Neural progenitor cell (in vitro differentiated cells): ENCODE measurements at regions not wholly inside any gene's neighbourhood (a gene's known extent, or its start where the extent isn't known, plus 50 kb on each side); places are given as distances from the start of the nearest gene placed in this dataset.

Experiments
- DNase-seq: peaks from one replicate; pipeline ENCODE4 v3.0.0-alpha.2; 2016; ENCODE audit warnings: low spot score
- H2AFZ ChIP-seq: fragments of 200-600 bp; sonication (generic); replicated peaks from 2 replicates; pipeline ENCODE4 v1.6.1; 2016; ENCODE audit warnings: antibody characterized with exemption
- H3F3A ChIP-seq: fragments of 200-600 bp; sonication (generic); 2 replicates; pipeline ENCODE4 v1.6.1; 2016; ENCODE audit warnings: antibody characterized with exemption, low read depth
- H3K27ac ChIP-seq: fragments of 200-600 bp; sonication (generic); 2 replicates; pipeline ENCODE4 v1.5.1; 2016; ENCODE audit warnings: mild to moderate bottlenecking
- H3K27me3 ChIP-seq: fragments of 200-600 bp; sonication (generic); 2 replicates; pipeline ENCODE4 v1.6.1; 2016; ENCODE audit warnings: mild to moderate bottlenecking, moderate library complexity
- H3K36me3 ChIP-seq: fragments of 200-600 bp; sonication (generic); 2 replicates; pipeline ENCODE4 v1.5.1; 2016
- H3K4me1 ChIP-seq: fragments of 200-600 bp; sonication (generic); 2 replicates; pipeline ENCODE4 v1.6.1; 2016; ENCODE audit warnings: mixed run types
- H3K4me2 ChIP-seq: fragments of 200-600 bp; sonication (generic); 2 replicates; pipeline ENCODE4 v1.6.1; 2016
- H3K4me3 ChIP-seq: fragments of 200-600 bp; sonication (generic); 2 replicates; pipeline ENCODE4 v1.5.1; 2016
- H3K79me2 ChIP-seq: fragments of 200-600 bp; sonication (generic); 2 replicates; pipeline ENCODE4 v1.6.1; 2016; ENCODE audit warnings: low read depth
- H3K9ac ChIP-seq: fragments of 200-600 bp; sonication (generic); 2 replicates; pipeline ENCODE4 v1.6.1; 2016
- H3K9me3 ChIP-seq: fragments of 200-600 bp; sonication (generic); 2 replicates; pipeline ENCODE4 v1.5.1; 2016; ENCODE audit warnings: low read depth
- H4K20me1 ChIP-seq: fragments of 200-600 bp; sonication (generic); 2 replicates; pipeline ENCODE4 v1.6.1; 2016; ENCODE audit warnings: low read depth
- H3K27ac Mint-ChIP-seq: 3 replicates; pipeline ENCODE4 v1.8.0; 2021; ENCODE audit warnings: mixed read lengths
- H3K27me3 Mint-ChIP-seq: 2 replicates; pipeline ENCODE4 v1.8.0; 2022; ENCODE audit warnings: low read depth, mild to moderate bottlenecking, inconsistent platforms, moderate library complexity, mixed read lengths; ENCODE audit not compliant: insufficient read depth
- H3K36me3 Mint-ChIP-seq: 3 replicates; pipeline ENCODE4 v1.8.0; 2021; ENCODE audit warnings: mixed read lengths
- H3K4me1 Mint-ChIP-seq: 3 replicates; pipeline ENCODE4 v1.8.0; 2021; ENCODE audit warnings: mixed read lengths
- H3K4me3 Mint-ChIP-seq: 3 replicates; pipeline ENCODE4 v1.8.0; 2021; ENCODE audit warnings: mild to moderate bottlenecking, moderate library complexity, mixed read lengths
- H3K9me3 Mint-ChIP-seq: 3 replicates; pipeline ENCODE4 v1.8.0; 2020; ENCODE audit warnings: mixed read lengths
- EZH2 ChIP-seq: fragments of 200-600 bp; sonication (generic); IDR thresholded peaks from 2 replicates; pipeline ENCODE4 v1.6.1; 2017; ENCODE audit warnings: antibody characterized with exemption, mild to moderate bottlenecking, moderate library complexity
- EZH2phosphoT487 ChIP-seq: fragments of 200-600 bp; sonication (generic); IDR thresholded peaks from 2 replicates; pipeline ENCODE4 v1.6.1; 2017; ENCODE audit warnings: antibody characterized with exemption
- TF ChIP-seq, protein P1 (sequence below): fragments of 200-600 bp; sonication (generic); IDR thresholded peaks from 2 replicates; pipeline ENCODE4 v1.5.1; 2017; ENCODE audit warnings: antibody characterized with exemption, mild to moderate bottlenecking

DNA sequence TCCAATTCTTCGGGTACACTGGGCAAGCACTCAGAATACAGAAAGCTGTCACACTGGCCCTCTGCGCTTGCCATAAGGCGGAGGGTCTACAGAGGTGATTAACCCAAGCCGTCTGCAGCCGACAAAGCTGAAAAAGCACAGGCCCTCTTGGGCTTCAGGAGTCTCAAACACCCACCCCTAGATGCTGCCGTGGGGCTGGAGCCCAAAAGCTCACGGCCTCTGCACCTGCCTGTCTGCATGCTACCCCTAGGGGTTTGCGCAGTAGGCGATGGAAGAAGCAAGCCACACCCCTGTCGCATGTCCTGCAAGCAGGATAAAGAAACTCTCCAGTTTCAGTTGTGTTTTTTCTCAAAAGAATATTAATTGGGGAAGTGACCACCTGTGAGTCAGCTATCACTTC is 118.8 kb upstream of the PLEKHA5 start:
- Mint-ChIP-seq H3K9me3 (peaks cover 4% of the 10 kb centered on the region), H3K4me1 (peaks cover 11% of the 10 kb centered on the region), H3K36me3 (no peaks in the 10 kb centered on the region), H3K4me3 (no peak overlapping the region), H3K27ac (no peak overlapping the region), H3K27me3 (peaks cover 2% of the 10 kb centered on the region)
- no peaks in the 10 kb centered on the region for H4K20me1 ChIP-seq
- H3K27ac ChIP-seq, result no peak overlapping the region
- peaks cover under 1% of the 10 kb centered on the region for H3F3A ChIP-seq
- no peak overlapping the region for H3K4me3 ChIP-seq
- H3K79me2 ChIP-seq, result no peaks in the 10 kb centered on the region
- H2AFZ ChIP-seq, result no peak overlapping the region
- no peak for DNase-seq
- H3K27me3 ChIP-seq, result no peaks in the 10 kb centered on the region
- H3K9ac ChIP-seq, result no peak overlapping the region
- no peaks in the 10 kb centered on the region for H3K9me3 ChIP-seq
- TF ChIP-seq EZH2 (no peak), EZH2phosphoT487 (no peak)
- TF ChIP-seq, protein P1, sequence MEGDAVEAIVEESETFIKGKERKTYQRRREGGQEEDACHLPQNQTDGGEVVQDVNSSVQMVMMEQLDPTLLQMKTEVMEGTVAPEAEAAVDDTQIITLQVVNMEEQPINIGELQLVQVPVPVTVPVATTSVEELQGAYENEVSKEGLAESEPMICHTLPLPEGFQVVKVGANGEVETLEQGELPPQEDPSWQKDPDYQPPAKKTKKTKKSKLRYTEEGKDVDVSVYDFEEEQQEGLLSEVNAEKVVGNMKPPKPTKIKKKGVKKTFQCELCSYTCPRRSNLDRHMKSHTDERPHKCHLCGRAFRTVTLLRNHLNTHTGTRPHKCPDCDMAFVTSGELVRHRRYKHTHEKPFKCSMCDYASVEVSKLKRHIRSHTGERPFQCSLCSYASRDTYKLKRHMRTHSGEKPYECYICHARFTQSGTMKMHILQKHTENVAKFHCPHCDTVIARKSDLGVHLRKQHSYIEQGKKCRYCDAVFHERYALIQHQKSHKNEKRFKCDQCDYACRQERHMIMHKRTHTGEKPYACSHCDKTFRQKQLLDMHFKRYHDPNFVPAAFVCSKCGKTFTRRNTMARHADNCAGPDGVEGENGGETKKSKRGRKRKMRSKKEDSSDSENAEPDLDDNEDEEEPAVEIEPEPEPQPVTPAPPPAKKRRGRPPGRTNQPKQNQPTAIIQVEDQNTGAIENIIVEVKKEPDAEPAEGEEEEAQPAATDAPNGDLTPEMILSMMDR, result no peak
- H3K4me1 ChIP-seq, result peaks cover 30% of the 10 kb centered on the region
- H3K36me3 ChIP-seq, result no peaks in the 10 kb centered on the region
- no peak overlapping the region for H3K4me2 ChIP-seq

DNA sequence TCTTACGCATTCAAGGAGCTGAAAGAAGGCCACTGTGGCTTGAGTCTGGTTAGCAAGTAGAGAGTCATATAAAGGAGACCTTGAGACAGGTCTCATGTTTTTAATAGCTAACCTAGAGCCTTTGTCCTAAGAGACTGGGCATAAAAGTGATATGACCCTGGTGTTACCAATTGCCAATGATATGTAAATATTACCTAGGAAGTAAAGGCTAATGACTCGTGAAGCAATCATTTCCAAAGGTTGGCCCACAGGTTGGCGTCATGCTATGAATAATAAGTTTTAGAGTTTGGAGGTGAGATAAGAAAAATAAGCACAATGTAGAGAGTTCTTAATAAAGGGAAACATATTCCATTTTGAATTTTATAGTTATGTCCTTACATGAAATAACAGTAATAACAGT is 116.6 kb upstream of the PLEKHA5 start:
- Histone ChIP-seq H3K4me2 (no peak overlapping the region), H3K4me1 (peaks cover 17% of the 10 kb centered on the region), H3K79me2 (no peaks in the 10 kb centered on the region), H3K27ac (no peak overlapping the region), H2AFZ (no peak overlapping the region), H3F3A (no peaks in the 10 kb centered on the region), H3K4me3 (no peak overlapping the region), H3K9me3 (no peaks in the 10 kb centered on the region), H3K9ac (no peak overlapping the region), H3K27me3 (no peaks in the 10 kb centered on the region), H4K20me1 (no peaks in the 10 kb centered on the region), H3K36me3 (no peaks in the 10 kb centered on the region)
- H3K27ac Mint-ChIP-seq, result no peak overlapping the region
- no peaks in the 10 kb centered on the region for H3K36me3 Mint-ChIP-seq
- peaks cover 11% of the 10 kb centered on the region for H3K4me1 Mint-ChIP-seq
- peaks cover 2% of the 10 kb centered on the region for H3K27me3 Mint-ChIP-seq
- TF ChIP-seq EZH2phosphoT487 (no peak), EZH2 (no peak)
- TF ChIP-seq, protein P1, result no peak
- no peak overlapping the region for H3K4me3 Mint-ChIP-seq
- DNase-seq, result no peak
- peaks cover 4% of the 10 kb centered on the region for H3K9me3 Mint-ChIP-seq

DNA sequence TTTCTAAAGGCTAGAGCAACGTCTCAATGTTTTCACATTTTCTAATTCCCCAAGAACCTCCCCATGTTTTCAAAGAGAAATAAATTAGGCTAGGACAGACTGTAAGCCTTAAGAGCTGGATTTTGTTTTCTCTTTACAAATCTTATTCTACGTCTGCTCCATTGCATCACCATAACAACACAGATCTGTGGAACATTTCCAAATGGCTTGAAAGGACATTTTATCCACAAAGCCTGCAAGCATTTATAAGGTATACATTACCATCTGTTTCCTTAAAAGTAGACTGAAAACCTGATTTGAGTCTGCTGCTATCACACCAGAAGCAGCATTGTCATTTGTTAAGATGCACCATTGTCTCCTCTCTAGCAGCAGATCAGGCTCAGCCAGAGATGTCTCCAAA is 115.3 kb upstream of the PLEKHA5 start:
- H3K9me3 ChIP-seq, result no peaks in the 10 kb centered on the region
- no peak overlapping the region for H3K27ac ChIP-seq
- TF ChIP-seq EZH2 (no peak), EZH2phosphoT487 (no peak)
- TF ChIP-seq, protein P1, result no peak
- peaks cover 14% of the 10 kb centered on the region for H3K4me1 Mint-ChIP-seq
- H3K79me2 ChIP-seq, result no peaks in the 10 kb centered on the region
- H3K4me2 ChIP-seq, result peak overlapping the region; percentile 4
- peak overlapping the region; percentile 54 for H2AFZ ChIP-seq
- H3F3A ChIP-seq, result no peaks in the 10 kb centered on the region
- H3K9me3 Mint-ChIP-seq, result peaks cover 8% of the 10 kb centered on the region
- H3K36me3 Mint-ChIP-seq, result no peaks in the 10 kb centered on the region
- no peak overlapping the region for H3K27ac Mint-ChIP-seq
- no peak overlapping the region for H3K9ac ChIP-seq
- H3K4me3 ChIP-seq, result no peak overlapping the region
- H4K20me1 ChIP-seq, result no peaks in the 10 kb centered on the region
- no peak overlapping the region for H3K4me3 Mint-ChIP-seq
- no peaks in the 10 kb centered on the region for H3K36me3 ChIP-seq
- peaks cover 17% of the 10 kb centered on the region for H3K4me1 ChIP-seq
- no peak for DNase-seq
- no peaks in the 10 kb centered on the region for H3K27me3 ChIP-seq
- H3K27me3 Mint-ChIP-seq, result peaks cover 2% of the 10 kb centered on the region
